ENCODE measurements at regions not wholly inside any gene's neighbourhood (a gene's known extent, or its start where the extent isn't known, plus 50 kb on each side); places are given as distances from the start of the nearest gene placed in this dataset.
"Not testable (repeated sequence)": the region's sequence is repeated elsewhere in the genome, so short reads cannot be mapped to it uniquely, and the experiment has no call there.

DNA sequence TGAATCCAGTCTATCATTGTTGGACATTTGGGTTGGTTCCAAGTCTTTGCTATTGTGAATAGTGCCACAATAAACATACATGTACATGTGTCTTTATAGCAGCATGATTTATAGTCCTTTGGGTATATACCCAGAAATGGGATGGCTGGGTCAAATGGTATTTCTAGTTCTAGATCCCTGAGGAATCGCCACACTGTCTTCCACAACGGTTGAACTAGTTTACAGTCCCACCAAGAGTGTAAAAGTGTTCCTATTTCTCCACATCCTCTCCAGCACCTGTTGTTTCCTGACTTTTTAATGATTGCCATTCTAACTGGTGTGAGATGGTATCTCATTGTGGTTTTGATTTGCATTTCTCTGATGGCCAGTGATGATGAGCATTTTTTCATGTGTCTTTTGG lies 137.4 kb upstream of the DST start:
- not testable (repeated sequence) for TF ChIP-seq EZH2 (IDR thresholded peaks at IDR 0.05; ENCODE audit: borderline replicate concordance, insufficient read depth, low read depth, low read length, poor library complexity, severe bottlenecking)
- TF ChIP-seq, protein P1, sequence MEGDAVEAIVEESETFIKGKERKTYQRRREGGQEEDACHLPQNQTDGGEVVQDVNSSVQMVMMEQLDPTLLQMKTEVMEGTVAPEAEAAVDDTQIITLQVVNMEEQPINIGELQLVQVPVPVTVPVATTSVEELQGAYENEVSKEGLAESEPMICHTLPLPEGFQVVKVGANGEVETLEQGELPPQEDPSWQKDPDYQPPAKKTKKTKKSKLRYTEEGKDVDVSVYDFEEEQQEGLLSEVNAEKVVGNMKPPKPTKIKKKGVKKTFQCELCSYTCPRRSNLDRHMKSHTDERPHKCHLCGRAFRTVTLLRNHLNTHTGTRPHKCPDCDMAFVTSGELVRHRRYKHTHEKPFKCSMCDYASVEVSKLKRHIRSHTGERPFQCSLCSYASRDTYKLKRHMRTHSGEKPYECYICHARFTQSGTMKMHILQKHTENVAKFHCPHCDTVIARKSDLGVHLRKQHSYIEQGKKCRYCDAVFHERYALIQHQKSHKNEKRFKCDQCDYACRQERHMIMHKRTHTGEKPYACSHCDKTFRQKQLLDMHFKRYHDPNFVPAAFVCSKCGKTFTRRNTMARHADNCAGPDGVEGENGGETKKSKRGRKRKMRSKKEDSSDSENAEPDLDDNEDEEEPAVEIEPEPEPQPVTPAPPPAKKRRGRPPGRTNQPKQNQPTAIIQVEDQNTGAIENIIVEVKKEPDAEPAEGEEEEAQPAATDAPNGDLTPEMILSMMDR (IDR thresholded peaks at IDR 0.05), result not testable (repeated sequence)

Data from B cell (primary cell).